A549 (cell line): ENCODE measurements at regions not wholly inside any gene's neighbourhood (a gene's known extent, or its start where the extent isn't known, plus 50 kb on each side); places are given as distances from the start of the nearest gene placed in this dataset.
A peak's percentile ranks its signal among the peaks of the same experiment; 100 is the strongest.

Source experiments
- ATAC-seq, 2 experiments: fragments of 200-7000 bp in 1 of 2; fragments of >200 bp in 1 of 2; cut with Nextera tagmentation in 1 of 2; cut with Tn5 transposase in 1 of 2; 3 replicates each; pipeline versions ENCODE4 v1.8.0 to v1.9.1; 2018 to 2020; ENCODE audit warnings: mild to moderate bottlenecking in 1 of 2, moderate library complexity in 1 of 2
- CTCF ChIA-PET: fragments of 300-600 bp; sonication (Branson Sonifier 250); formaldehyde crosslinking; extraction: SDS; loops from one replicate; lab custom pipeline; 2021; ENCODE audit warnings: antibody characterized with exemption, inconsistent platforms; lab: Yijun Ruan, JAX
- POLR2A ChIA-PET: fragments of 350-600 bp; formaldehyde crosslinking; extraction: SDS; loops from one replicate; lab custom pipeline; 2021; ENCODE audit warnings: antibody characterized with exemption, inconsistent platforms; lab: Yijun Ruan, JAX
- DNase-seq, 2 experiments: peaks; one replicate each; pipeline versions ENCODE4 v3.0.0 to v3.0.0-alpha.2; 2011 to 2016; ENCODE audit warnings: low read depth in 1 of 2, low spot score in 1 of 2
- FAIRE-seq: peaks from 2 replicates; lab custom pipeline; 2011; peaks lifted over from hg19 to GRCh38; lab: Jason Lieb, UNC
- H3K27ac ChIP-seq, 2 experiments: fragments of >200 bp; sonication (Bioruptor Twin); formaldehyde crosslinking; 3 replicates each; pipeline ENCODE4 v1.5.1; 2016 to 2017
- H3K4me1 ChIP-seq: fragments of >200 bp; sonication (Bioruptor Twin); formaldehyde crosslinking; 3 replicates; pipeline ENCODE4 v1.6.1; 2016
- H3K4me2 ChIP-seq: fragments of >200 bp; sonication (Bioruptor Twin); formaldehyde crosslinking; 3 replicates; pipeline ENCODE4 v1.6.1; 2016
- H3K4me3 ChIP-seq: fragments of >200 bp; sonication (Bioruptor Twin); formaldehyde crosslinking; 3 replicates; pipeline ENCODE4 v1.5.1; 2016
- H3K9me3 ChIP-seq: fragments of >200 bp; sonication (Bioruptor Twin); formaldehyde crosslinking; 3 replicates; pipeline ENCODE4 v1.6.1; 2016
- BHLHE40 ChIP-seq: IDR thresholded peaks from 2 replicates; pipeline ENCODE4 v1.6.1; 2012; ENCODE audit warnings: low read depth, low read length, inconsistent platforms
- CEBPB ChIP-seq, 2 experiments: fragments of >200 bp in 1 of 2; sonication (Bioruptor Twin) in 1 of 2; formaldehyde crosslinking in 1 of 2; IDR thresholded peaks; 2 replicates each; pipeline ENCODE4 v1.6.1; 2012 to 2016
- CHD2 ChIP-seq: fragments of 150-350 bp; IDR thresholded peaks from 2 replicates; pipeline ENCODE4 v1.6.1; 2014; ENCODE audit warnings: low read length; ENCODE audit not compliant: partially characterized antibody
- FOSL2 ChIP-seq, 2 experiments: fragments of 450-650 bp in 1 of 2; fragments of >200 bp in 1 of 2; sonication (Bioruptor Twin) in 1 of 2; formaldehyde crosslinking; IDR thresholded peaks; 2 replicates each; pipeline versions ENCODE4 v1.5.0 to v1.6.1; 2016 to 2020; ENCODE audit warnings: mild to moderate bottlenecking in 1 of 2, moderate library complexity in 1 of 2
- HEYL ChIP-seq: fragments of 250-450 bp; sonication (Bioruptor Pico); IDR thresholded peaks from 2 replicates; pipeline ENCODE4 v1.8.0; 2021; ENCODE audit warnings: mild to moderate bottlenecking, moderate library complexity
- HMGXB4 ChIP-seq: fragments of 250-450 bp; sonication (Bioruptor Pico); IDR thresholded peaks from 2 replicates; pipeline ENCODE4 v1.5.0; 2021; ENCODE audit warnings: mild to moderate bottlenecking, moderate library complexity, borderline replicate concordance
- HOXB13 ChIP-seq: fragments of 250-450 bp; sonication (Bioruptor Pico); IDR thresholded peaks from 2 replicates; pipeline ENCODE4 v1.5.0; 2020; ENCODE audit warnings: low read depth, mild to moderate bottlenecking, moderate library complexity
- JUNB ChIP-seq: fragments of >200 bp; sonication (Bioruptor Twin); formaldehyde crosslinking; IDR thresholded peaks from 2 replicates; pipeline ENCODE4 v1.6.1; 2016
- KDM1A ChIP-seq: fragments of 200-600 bp; sonication (generic); IDR thresholded peaks from 2 replicates; pipeline ENCODE4 v1.6.1; 2016; ENCODE audit warnings: low read depth, mild to moderate bottlenecking
- KDM5A ChIP-seq: fragments of 200-600 bp; sonication (generic); IDR thresholded peaks from 2 replicates; pipeline ENCODE4 v1.6.1; 2016; ENCODE audit warnings: antibody characterized with exemption, mild to moderate bottlenecking
- MAFK ChIP-seq: fragments of 450-650 bp; IDR thresholded peaks from 2 replicates; pipeline ENCODE4 v1.6.1; 2014; ENCODE audit not compliant: partially characterized antibody
- PHF8 ChIP-seq: fragments of 200-600 bp; sonication (generic); IDR thresholded peaks from 2 replicates; pipeline ENCODE4 v1.6.1; 2016; ENCODE audit warnings: low read depth, mild to moderate bottlenecking, antibody characterized with exemption, moderate library complexity, borderline replicate concordance
- RAD21 ChIP-seq, 2 experiments: fragments of >200 bp in 1 of 2; sonication (Bioruptor Twin) in 1 of 2; formaldehyde crosslinking in 1 of 2; IDR thresholded peaks in 1 of 2; conservative IDR thresholded peaks in 1 of 2; 2 replicates in 1 of 2; 3 replicates in 1 of 2; pipeline ENCODE4 v1.6.1; 2012 to 2018; ENCODE audit warnings: inconsistent platforms in 1 of 2
- RARB ChIP-seq: fragments of 250-450 bp; sonication (Bioruptor Pico); IDR thresholded peaks from 2 replicates; pipeline ENCODE4 v1.8.0; 2021; ENCODE audit warnings: mild to moderate bottlenecking, moderate library complexity
- SMC3 ChIP-seq: fragments of >200 bp; sonication (Bioruptor Twin); formaldehyde crosslinking; IDR thresholded peaks from 3 replicates; pipeline ENCODE4 v1.6.1; 2018; ENCODE audit warnings: inconsistent platforms
- SREBF2 ChIP-seq: fragments of 450-650 bp; IDR thresholded peaks from 2 replicates; pipeline ENCODE4 v1.6.1; 2014; ENCODE audit warnings: mild to moderate bottlenecking, moderate library complexity
- TP53 ChIP-seq: fragments of 250-450 bp; sonication (Bioruptor Pico); IDR thresholded peaks from 2 replicates; pipeline ENCODE4 v1.5.0; 2021; ENCODE audit warnings: mild to moderate bottlenecking, moderate library complexity
- ZC3H11A ChIP-seq: fragments of 450-650 bp; IDR thresholded peaks from 2 replicates; pipeline ENCODE4 v1.6.1; 2014; ENCODE audit warnings: antibody characterized with exemption, mild to moderate bottlenecking
- ZFP36 ChIP-seq: fragments of 450-650 bp; IDR thresholded peaks from 2 replicates; pipeline ENCODE4 v1.6.1; 2014; ENCODE audit warnings: borderline replicate concordance; ENCODE audit not compliant: partially characterized antibody
- ZSCAN20 ChIP-seq: fragments of 250-450 bp; sonication (Bioruptor Pico); IDR thresholded peaks from 2 replicates; pipeline ENCODE4 v1.8.0; 2022; ENCODE audit warnings: mild to moderate bottlenecking, moderate library complexity
- WGBS: methylation state at CpG from one replicate; pipeline ENCODE4 v1.1.6; 2017; ENCODE audit errors: missing lambda C conversion rate; 5-methylcytosine and 5-hydroxymethylcytosine counted together
- TF ChIP-seq, protein P1 (sequence below): IDR thresholded peaks from 2 replicates; pipeline ENCODE4 v1.6.1; 2012
- TF ChIP-seq, protein P2 (sequence below): fragments of 250-450 bp; sonication (Bioruptor Pico); IDR thresholded peaks from 2 replicates; pipeline ENCODE4 v1.5.0; 2020; ENCODE audit warnings: low read depth, mild to moderate bottlenecking, moderate library complexity

DNA sequence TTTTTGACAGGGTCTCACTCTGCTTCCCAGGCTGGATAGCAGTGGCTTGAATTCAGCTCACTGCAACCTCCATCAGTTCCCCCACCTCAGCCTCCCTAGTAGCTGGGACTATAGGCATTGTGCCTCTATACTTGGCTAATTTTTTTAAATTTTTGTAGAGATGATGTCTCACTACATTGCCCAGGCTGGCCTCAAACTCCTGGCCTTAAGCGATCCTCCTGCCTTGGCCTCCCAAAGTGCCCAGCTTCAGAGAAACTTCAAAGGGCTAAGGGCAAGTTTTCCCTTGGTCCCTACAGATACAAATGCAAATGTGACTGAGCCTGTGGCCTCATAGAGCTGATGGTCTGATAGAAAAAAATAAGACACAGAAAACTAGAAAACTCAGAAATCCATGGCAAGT lies 52.9 kb upstream of the PRRC2C start:
- no peak overlapping the region for H3K4me2 ChIP-seq
- TF ChIP-seq FOSL2 (IDR thresholded peaks at IDR 0.05) (no peak), FOSL2 (CRISPR knock-in tag; IDR thresholded peaks at IDR 0.05) (no peak), RAD21 (conservative IDR thresholded peaks at IDR 0.05 in 1 of 2, IDR thresholded peaks at IDR 0.05 in 1 of 2) (no peak), JUNB (no peak), KDM1A (no peak), SREBF2 (no peak), ZFP36 (no peak), SMC3 (no peak), PHF8 (no peak), ZC3H11A (no peak), HMGXB4 (CRISPR knock-in tag) (no peak), BHLHE40 (no peak), HEYL (CRISPR knock-in tag) (no peak), TP53 (CRISPR knock-in tag) (no peak), ZSCAN20 (CRISPR knock-in tag) (no peak)
- TF ChIP-seq, protein P1, sequence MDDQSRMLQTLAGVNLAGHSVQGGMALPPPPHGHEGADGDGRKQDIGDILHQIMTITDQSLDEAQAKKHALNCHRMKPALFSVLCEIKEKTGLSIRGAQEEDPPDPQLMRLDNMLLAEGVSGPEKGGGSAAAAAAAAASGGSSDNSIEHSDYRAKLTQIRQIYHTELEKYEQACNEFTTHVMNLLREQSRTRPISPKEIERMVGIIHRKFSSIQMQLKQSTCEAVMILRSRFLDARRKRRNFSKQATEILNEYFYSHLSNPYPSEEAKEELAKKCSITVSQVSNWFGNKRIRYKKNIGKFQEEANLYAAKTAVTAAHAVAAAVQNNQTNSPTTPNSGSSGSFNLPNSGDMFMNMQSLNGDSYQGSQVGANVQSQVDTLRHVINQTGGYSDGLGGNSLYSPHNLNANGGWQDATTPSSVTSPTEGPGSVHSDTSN = no peak
- TF ChIP-seq, protein P2, sequence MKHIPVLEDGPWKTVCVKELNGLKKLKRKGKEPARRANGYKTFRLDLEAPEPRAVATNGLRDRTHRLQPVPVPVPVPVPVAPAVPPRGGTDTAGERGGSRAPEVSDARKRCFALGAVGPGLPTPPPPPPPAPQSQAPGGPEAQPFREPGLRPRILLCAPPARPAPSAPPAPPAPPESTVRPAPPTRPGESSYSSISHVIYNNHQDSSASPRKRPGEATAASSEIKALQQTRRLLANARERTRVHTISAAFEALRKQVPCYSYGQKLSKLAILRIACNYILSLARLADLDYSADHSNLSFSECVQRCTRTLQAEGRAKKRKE (CRISPR knock-in tag) = no peak
- CTCF ChIA-PET = no interaction called here
- no peak overlapping the region for H3K4me3 ChIP-seq
- no peaks in the 10 kb centered on the region for H3K9me3 ChIP-seq
- ATAC-seq (no peak), DNase-seq (no peak), FAIRE-seq (no peak)
- POLR2A ChIA-PET = no interaction called here
- H3K27ac ChIP-seq = peak overlapping the region; percentile 31 to 45; a peak in 4 of 6 replicates
- WGBS = 88% methylated on average over 1 of the region's 1 CpG
- H3K4me1 ChIP-seq = peaks cover 29% of the 10 kb centered on the region

GRCh38 chr1:171433451-171433850 lies 51.9 kb upstream of the PRRC2C start:
- ATAC-seq (peak; percentile 78 to 79), FAIRE-seq (no peak), DNase-seq (peak; percentile 23 to 75)
- Histone ChIP-seq H3K4me1 (peaks cover 35% of the 10 kb centered on the region), H3K9me3 (no peaks in the 10 kb centered on the region), H3K4me2 (peak overlapping the region; percentile 69), H3K4me3 (no peak overlapping the region), H3K27ac (peak overlapping the region; percentile 45 to 70; a peak in 3 of 6 replicates)
- CTCF ChIA-PET = no interaction called here
- 6% methylated on average over 2 of the region's 2 CpGs for WGBS
- TF ChIP-seq CHD2 (no peak), TP53 (CRISPR knock-in tag) (no peak), FOSL2 (IDR thresholded peaks at IDR 0.05) (peak; percentile 41; the same call in 1 of the 2 replicates), FOSL2 (CRISPR knock-in tag; IDR thresholded peaks at IDR 0.05) (peak; percentile 65), MAFK (peak; percentile 55), HOXB13 (CRISPR knock-in tag) (no peak)
- TF ChIP-seq, all 56 proteins: peak for 2
- POLR2A ChIA-PET = no interaction called here

GRCh38 chr1:171434717-171435346 lies 50.5 kb upstream of the PRRC2C start:
- DNase-seq (peak; percentile 10 to 62), ATAC-seq (peak; percentile 7 to 52; a peak in 3 of 6 replicates), FAIRE-seq (no peak)
- no peak overlapping the region for H3K4me3 ChIP-seq
- CTCF ChIA-PET = interaction anchor here (0.9 kb wide), 1 partner anchor 121 kb away, joined by 3 read pairs; no protein-coding TSS in a partner anchor
- H3K27ac ChIP-seq = peak overlapping the region; percentile 70 to 80
- peaks cover 41% of the 10 kb centered on the region for H3K4me1 ChIP-seq
- no peaks in the 10 kb centered on the region for H3K9me3 ChIP-seq
- peak overlapping the region; percentile 69 for H3K4me2 ChIP-seq
- 55% methylated on average over 9 of the region's 9 CpGs for WGBS
- POLR2A ChIA-PET = no interaction called here
- TF ChIP-seq RARB = no peak
- peak; percentile 48; the same call in 1 of the 2 replicates for TF ChIP-seq FOSL2 (IDR thresholded peaks at IDR 0.05)
- peak; percentile 71 for TF ChIP-seq FOSL2 (CRISPR knock-in tag; IDR thresholded peaks at IDR 0.05)
- no peak for TF ChIP-seq KDM5A
- peak; percentile 28 to 49; a peak in 2 of 4 replicates for TF ChIP-seq CEBPB (IDR thresholded peaks at IDR 0.05)
- peak; percentile 44; the same call in 1 of the 2 replicates for TF ChIP-seq JUNB
- TF ChIP-seq, all 56 proteins: peak for 3
